ENCODE measurements at regions not wholly inside any gene's neighbourhood (a gene's known extent, or its start where the extent isn't known, plus 50 kb on each side); places are given as distances from the start of the nearest gene placed in this dataset.

GRCh38 chr12:125577334-125577733, 512.1 kb downstream of the AACS start:
- Histone ChIP-seq H2AFZ (ENCODE audit: low read length) (no peak overlapping the region), H2BK20ac (ENCODE audit: low read length) (no peak overlapping the region), H3K79me2 (ENCODE audit: control insufficient read depth in 1 of 2, insufficient read depth in 2 of 2, low read length in 2 of 2) (peaks cover 0 to 5% of the 10 kb centered on the region in 2 experiments; a peak in 1 of 4 replicates), H3K36me3 (ENCODE audit: control insufficient read depth in 2 of 4, insufficient read depth in 4 of 4, low read length in 3 of 4) (no peaks in the 10 kb centered on the region), H4K91ac (replicated peaks; ENCODE audit: insufficient read length, low read length) (no peak overlapping the region), H2BK12ac (ENCODE audit: low read depth, low read length) (no peak overlapping the region), H3K4me3 (ENCODE audit: extremely low read depth in 1 of 4, insufficient read depth in 2 of 4, low read depth in 3 of 4, low read length in 4 of 4) (no peak overlapping the region), H2BK120ac (replicated peaks; ENCODE audit: low read depth, low read length) (no peak overlapping the region), H3K9ac (replicated peaks in 1 of 4; ENCODE audit: extremely low read depth in 1 of 4, low read depth in 3 of 4, low read length in 3 of 4) (no peak overlapping the region), H2AK5ac (ENCODE audit: low read depth, low read length) (no peak overlapping the region), H4K20me1 (replicated peaks in 1 of 2; ENCODE audit: control insufficient read depth in 1 of 2, insufficient read depth in 2 of 2, low read length in 2 of 2) (no peaks in the 10 kb centered on the region), H3K4me2 (ENCODE audit: insufficient read depth in 1 of 2, low read depth in 2 of 2, low read length in 2 of 2) (no peak overlapping the region), H3K4me1 (replicated peaks in 1 of 4; ENCODE audit: control insufficient read depth in 3 of 4, insufficient read depth in 4 of 4, low read length in 3 of 4) (no peaks in the 10 kb centered on the region), H2BK5ac (ENCODE audit: low read depth, low read length) (no peak overlapping the region), H3K14ac (ENCODE audit: insufficient read length) (no peak overlapping the region), H3K27ac (ENCODE audit: low read depth, low read length) (no peak overlapping the region), H3K56ac (replicated peaks; ENCODE audit: insufficient read length, low read depth, low read length) (no peak overlapping the region), H3K18ac (ENCODE audit: extremely low read depth, low read length) (no peak overlapping the region), H4K5ac (ENCODE audit: insufficient read length, low read depth, low read length) (no peak overlapping the region), H2BK15ac (ENCODE audit: low read length) (no peak overlapping the region), H3K4ac (replicated peaks; ENCODE audit: insufficient read length, low read depth, low read length) (no peak overlapping the region), H4K8ac (ENCODE audit: extremely low read depth, insufficient read depth, low read length) (no peak overlapping the region), H3K23me2 (ENCODE audit: low read depth, low read length) (no peaks in the 10 kb centered on the region), H3K9me3 (ENCODE audit: insufficient read depth in 2 of 2, low read depth in 1 of 2, low read length in 1 of 2) (no peaks in the 10 kb centered on the region), H3K27me3 (replicated peaks in 1 of 4; ENCODE audit: control insufficient read depth in 3 of 4, extremely low read depth in 1 of 4, insufficient read depth in 3 of 4, low read length in 3 of 4) (no peaks in the 10 kb centered on the region), H3K79me1 (ENCODE audit: low read depth, low read length) (no peaks in the 10 kb centered on the region; the same call in 1 of the 2 replicates), H3K23ac (ENCODE audit: insufficient read length) (no peak overlapping the region)
- no peak for DNase-seq (ENCODE audit: low read depth in 1 of 2, low spot score in 2 of 2)
- FAIRE-seq = no peak
- CTCF ChIA-PET (ENCODE audit: partially characterized antibody) = no interaction called here
- POLR2A ChIA-PET (ENCODE audit: partially characterized antibody) = interaction anchor here (0.7 kb wide), 1 partner anchor 19 kb away, joined by 3 read pairs; no protein-coding TSS in a partner anchor
- TF ChIP-seq CREB1 (IDR thresholded peaks at IDR 0.05) (no peak), SIN3A (conservative IDR thresholded peaks at IDR 0.05 in 1 of 2, IDR thresholded peaks at IDR 0.05 in 1 of 2; ENCODE audit: low read depth in 1 of 2, low read length in 2 of 2) (no peak), SP4 (IDR thresholded peaks at IDR 0.05; ENCODE audit: low read length) (no peak), ATF2 (IDR thresholded peaks at IDR 0.05; ENCODE audit: low read length) (no peak), SUZ12 (IDR thresholded peaks at IDR 0.05; ENCODE audit: low read length) (no peak), BCL11A (IDR thresholded peaks at IDR 0.05; ENCODE audit: low read depth in 2 of 2, low read length in 2 of 2) (no peak), FOSL1 (IDR thresholded peaks at IDR 0.05; ENCODE audit: insufficient read depth, low read depth, low read length) (no peak), KDM1A (IDR thresholded peaks at IDR 0.05; ENCODE audit: borderline replicate concordance, low read length) (no peak), SP2 (IDR thresholded peaks at IDR 0.05; ENCODE audit: low read length) (no peak), NRF1 (IDR thresholded peaks at IDR 0.05; ENCODE audit: low read depth, low read length) (no peak), POU5F1 (IDR thresholded peaks at IDR 0.05; ENCODE audit: low read depth, low read length) (no peak), RFX5 (IDR thresholded peaks at IDR 0.05; ENCODE audit: borderline replicate concordance, low read depth, low read length) (no peak), TBP (IDR thresholded peaks at IDR 0.05; ENCODE audit: low read depth, low read length) (no peak)
- TF ChIP-seq, protein P1, sequence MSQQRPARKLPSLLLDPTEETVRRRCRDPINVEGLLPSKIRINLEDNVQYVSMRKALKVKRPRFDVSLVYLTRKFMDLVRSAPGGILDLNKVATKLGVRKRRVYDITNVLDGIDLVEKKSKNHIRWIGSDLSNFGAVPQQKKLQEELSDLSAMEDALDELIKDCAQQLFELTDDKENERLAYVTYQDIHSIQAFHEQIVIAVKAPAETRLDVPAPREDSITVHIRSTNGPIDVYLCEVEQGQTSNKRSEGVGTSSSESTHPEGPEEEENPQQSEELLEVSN (IDR thresholded peaks at IDR 0.05) = no peak
